ENCODE measurements at regions not wholly inside any gene's neighbourhood (a gene's known extent, or its start where the extent isn't known, plus 50 kb on each side); places are given as distances from the start of the nearest gene placed in this dataset.

- H3K27ac ChIP-seq (ENCODE audit: poor library complexity, severe bottlenecking) = peak overlapping the region; percentile 99
- no peak for TF ChIP-seq CTCF (IDR thresholded peaks at IDR 0.05; ENCODE audit: poor library complexity, severe bottlenecking)
- H3K36me3 ChIP-seq (ENCODE audit: low read depth) = no peaks in the 10 kb centered on the region
- H3K4me3 ChIP-seq (ENCODE audit: severe bottlenecking) = no peak overlapping the region
- peaks cover 59% of the 10 kb centered on the region for H3K4me1 ChIP-seq (ENCODE audit: insufficient read depth, poor library complexity, severe bottlenecking)
- H3K27me3 ChIP-seq (ENCODE audit: insufficient read depth, poor library complexity, severe bottlenecking) = no peaks in the 10 kb centered on the region
- peak; percentile 85 for ATAC-seq (ENCODE audit: low read depth)
- H3K9me3 ChIP-seq (ENCODE audit: severe bottlenecking) = no peaks in the 10 kb centered on the region
- DNase-seq (ENCODE audit: low spot score) = no peak
These were observed 69.7 kb upstream of the DCBLD2 start for GRCh38 chr3:98971169-98971681.

DNA sequence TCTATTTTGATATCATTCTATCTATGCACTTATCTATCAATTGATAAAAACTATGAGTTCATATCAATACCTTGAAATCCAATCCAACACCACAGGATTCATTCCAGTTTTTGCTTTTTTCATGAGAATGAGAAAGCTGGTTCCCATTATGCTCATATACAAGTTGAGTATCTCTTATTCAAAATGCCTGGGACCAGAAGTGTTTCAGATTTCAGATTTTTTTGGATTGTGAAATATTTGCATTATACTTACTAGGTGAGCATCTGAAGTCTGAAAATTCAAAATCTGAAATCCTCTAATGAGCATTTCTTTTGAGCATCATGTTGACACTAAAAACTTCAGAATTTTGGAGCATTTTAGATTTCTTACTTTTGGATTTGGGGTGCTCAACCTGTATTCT, 67.8 kb upstream of the DCBLD2 start:
- ATAC-seq (ENCODE audit: low read depth) = no peak
- TF ChIP-seq CTCF (IDR thresholded peaks at IDR 0.05; ENCODE audit: poor library complexity, severe bottlenecking) = no peak
- H3K27ac ChIP-seq (ENCODE audit: poor library complexity, severe bottlenecking) = peak overlapping the region; percentile 99

DNA sequence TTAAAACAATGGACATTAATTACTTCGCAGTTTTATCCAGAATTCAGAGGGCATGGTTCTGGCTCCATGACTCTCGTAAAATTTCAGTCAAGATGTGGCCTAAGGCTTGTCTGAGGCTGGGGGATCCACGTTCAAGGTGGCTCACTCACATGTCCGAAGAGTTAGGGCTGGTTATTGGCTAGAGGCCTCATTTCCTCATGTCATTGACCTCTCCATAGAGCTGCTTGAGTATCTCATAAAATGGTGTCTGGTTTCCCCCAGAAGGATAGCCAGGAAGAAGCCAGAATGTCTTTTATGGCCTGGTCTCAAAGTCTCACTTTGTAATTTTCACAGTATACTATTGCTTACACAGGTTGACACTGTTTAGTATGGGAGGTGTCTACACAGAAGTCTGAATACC, 67.3 kb upstream of the DCBLD2 start:
- peaks cover 75% of the 10 kb centered on the region for H3K4me1 ChIP-seq (ENCODE audit: insufficient read depth, poor library complexity, severe bottlenecking)
- no peak for TF ChIP-seq CTCF (IDR thresholded peaks at IDR 0.05; ENCODE audit: poor library complexity, severe bottlenecking)
- H3K27ac ChIP-seq (ENCODE audit: poor library complexity, severe bottlenecking) = peak overlapping the region; percentile 99
- no peak for ATAC-seq (ENCODE audit: low read depth)
- H3K36me3 ChIP-seq (ENCODE audit: low read depth) = no peaks in the 10 kb centered on the region
- H3K4me3 ChIP-seq (ENCODE audit: severe bottlenecking) = no peak overlapping the region
- no peaks in the 10 kb centered on the region for H3K9me3 ChIP-seq (ENCODE audit: severe bottlenecking)
- no peak for DNase-seq (ENCODE audit: low spot score)
- H3K27me3 ChIP-seq (ENCODE audit: insufficient read depth, poor library complexity, severe bottlenecking) = no peaks in the 10 kb centered on the region

More for the DNA sequence above, 67.8 kb upstream of the DCBLD2 start:
- Histone ChIP-seq H3K27me3 (ENCODE audit: insufficient read depth, poor library complexity, severe bottlenecking) (no peaks in the 10 kb centered on the region), H3K4me3 (ENCODE audit: severe bottlenecking) (no peak overlapping the region), H3K36me3 (ENCODE audit: low read depth) (no peaks in the 10 kb centered on the region), H3K9me3 (ENCODE audit: severe bottlenecking) (no peaks in the 10 kb centered on the region), H3K4me1 (ENCODE audit: insufficient read depth, poor library complexity, severe bottlenecking) (peaks cover 72% of the 10 kb centered on the region)
- no peak for DNase-seq (ENCODE audit: low spot score)

DNA sequence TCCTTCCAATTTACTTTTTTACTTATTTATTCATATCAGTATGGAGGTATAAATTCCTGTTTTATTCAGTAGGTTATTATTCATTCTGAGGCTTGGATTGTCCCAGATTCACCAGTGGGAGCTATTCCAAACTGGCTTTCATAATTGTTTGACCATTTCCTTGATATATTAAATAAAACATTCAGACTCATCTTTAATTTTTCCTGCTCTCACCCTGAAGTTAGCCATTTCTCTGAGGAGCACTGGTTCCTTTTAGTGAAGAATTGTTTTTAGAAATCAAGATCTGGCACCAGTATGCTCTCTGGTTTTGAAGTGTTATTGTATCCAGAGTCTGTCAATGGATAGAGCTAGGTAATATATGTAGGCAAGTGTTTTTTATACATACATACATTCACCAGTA, 66.9 kb upstream of the DCBLD2 start:
- H3K4me3 ChIP-seq (ENCODE audit: severe bottlenecking) = no peak overlapping the region
- H3K36me3 ChIP-seq (ENCODE audit: low read depth) = no peaks in the 10 kb centered on the region
- peak overlapping the region; percentile 99 for H3K27ac ChIP-seq (ENCODE audit: poor library complexity, severe bottlenecking)
- peaks cover 80% of the 10 kb centered on the region for H3K4me1 ChIP-seq (ENCODE audit: insufficient read depth, poor library complexity, severe bottlenecking)
- no peak for DNase-seq (ENCODE audit: low spot score)
- no peak for ATAC-seq (ENCODE audit: low read depth)
- H3K27me3 ChIP-seq (ENCODE audit: insufficient read depth, poor library complexity, severe bottlenecking) = no peaks in the 10 kb centered on the region
- no peaks in the 10 kb centered on the region for H3K9me3 ChIP-seq (ENCODE audit: severe bottlenecking)
- no peak for TF ChIP-seq CTCF (IDR thresholded peaks at IDR 0.05; ENCODE audit: poor library complexity, severe bottlenecking)

- no peak for ATAC-seq (ENCODE audit: low read depth)
- no peak overlapping the region for H3K4me3 ChIP-seq (ENCODE audit: severe bottlenecking)
- DNase-seq (ENCODE audit: low spot score) = no peak
- no peaks in the 10 kb centered on the region for H3K9me3 ChIP-seq (ENCODE audit: severe bottlenecking)
- H3K36me3 ChIP-seq (ENCODE audit: low read depth) = no peaks in the 10 kb centered on the region
- no peak for TF ChIP-seq CTCF (IDR thresholded peaks at IDR 0.05; ENCODE audit: poor library complexity, severe bottlenecking)
- no peaks in the 10 kb centered on the region for H3K27me3 ChIP-seq (ENCODE audit: insufficient read depth, poor library complexity, severe bottlenecking)
- H3K4me1 ChIP-seq (ENCODE audit: insufficient read depth, poor library complexity, severe bottlenecking) = peaks cover 85% of the 10 kb centered on the region
- peak overlapping the region; percentile 99 for H3K27ac ChIP-seq (ENCODE audit: poor library complexity, severe bottlenecking)
These were observed 66.3 kb upstream of the DCBLD2 start for GRCh38 chr3:98967758-98968157.

Measured in RWPE2 (cell line).